Neural cell (in vitro differentiated cells): ENCODE measurements at regions not wholly inside any gene's neighbourhood (a gene's known extent, or its start where the extent isn't known, plus 50 kb on each side); places are given as distances from the start of the nearest gene placed in this dataset.

Experiments
- EZH2 ChIP-seq: fragments of 200-600, 300-800 bp; shearing (Covaris generic), sonication (generic); IDR thresholded peaks from 2 replicates; pipeline ENCODE4 v1.6.1; 2014; ENCODE audit warnings: antibody characterized with exemption, low read length, borderline replicate concordance, mild to moderate bottlenecking; ENCODE audit not compliant: insufficient read depth, poor library complexity, severe bottlenecking
- POLR2AphosphoS5 ChIP-seq: IDR thresholded peaks from 2 replicates; pipeline ENCODE4 v1.6.1; 2012
- SMC3 ChIP-seq: fragments of 450-650 bp; conservative IDR thresholded peaks from 2 replicates; pipeline ENCODE4 v1.6.1; 2014; ENCODE audit warnings: antibody characterized with exemption, mild to moderate bottlenecking, moderate library complexity; ENCODE audit not compliant: poor library complexity
- TAF1 ChIP-seq: IDR thresholded peaks from 2 replicates; pipeline ENCODE4 v1.6.1; 2012; ENCODE audit warnings: low read depth

DNA sequence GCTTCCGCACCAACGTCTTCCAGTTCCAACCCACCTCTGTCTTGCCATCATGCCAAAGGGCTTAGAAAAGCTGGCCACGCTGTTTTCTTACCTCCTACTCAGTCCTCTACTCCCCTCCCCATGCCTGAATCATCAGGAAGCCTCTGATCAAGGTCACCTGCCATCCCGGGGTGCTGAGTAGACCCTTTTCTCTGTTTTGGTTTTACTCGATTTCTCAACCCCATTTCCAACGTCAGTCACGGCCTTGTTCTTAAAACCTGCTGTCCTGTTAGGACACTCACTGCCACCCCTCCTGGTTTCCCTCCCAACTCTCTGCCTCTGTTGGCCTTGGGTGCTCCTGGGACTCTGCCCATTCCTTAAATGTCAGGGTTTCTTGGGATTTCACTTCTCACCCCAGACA is 350.1 kb downstream of the FOXO1 start:
- TF ChIP-seq TAF1 (no peak), POLR2AphosphoS5 (no peak), SMC3 (no peak), EZH2 (no peak)
